ENCODE measurements at regions not wholly inside any gene's neighbourhood (a gene's known extent, or its start where the extent isn't known, plus 50 kb on each side); places are given as distances from the start of the nearest gene placed in this dataset.

GRCh38 chr18:10124071-10124470, 210.3 kb downstream of the VAPA start:
- Histone ChIP-seq H3K36me3 (no peaks in the 10 kb centered on the region), H3K27me3 (no peaks in the 10 kb centered on the region), H3K4me3 (no peak overlapping the region), H3K27ac (no peak overlapping the region), H3K9me3 (no peaks in the 10 kb centered on the region), H3K4me1 (ENCODE audit: insufficient read depth) (peaks cover 7% of the 10 kb centered on the region)
- TF ChIP-seq POLR2A (IDR thresholded peaks at IDR 0.05) (no peak), EP300 (IDR thresholded peaks at IDR 0.05) (no peak)
- TF ChIP-seq, protein P1, sequence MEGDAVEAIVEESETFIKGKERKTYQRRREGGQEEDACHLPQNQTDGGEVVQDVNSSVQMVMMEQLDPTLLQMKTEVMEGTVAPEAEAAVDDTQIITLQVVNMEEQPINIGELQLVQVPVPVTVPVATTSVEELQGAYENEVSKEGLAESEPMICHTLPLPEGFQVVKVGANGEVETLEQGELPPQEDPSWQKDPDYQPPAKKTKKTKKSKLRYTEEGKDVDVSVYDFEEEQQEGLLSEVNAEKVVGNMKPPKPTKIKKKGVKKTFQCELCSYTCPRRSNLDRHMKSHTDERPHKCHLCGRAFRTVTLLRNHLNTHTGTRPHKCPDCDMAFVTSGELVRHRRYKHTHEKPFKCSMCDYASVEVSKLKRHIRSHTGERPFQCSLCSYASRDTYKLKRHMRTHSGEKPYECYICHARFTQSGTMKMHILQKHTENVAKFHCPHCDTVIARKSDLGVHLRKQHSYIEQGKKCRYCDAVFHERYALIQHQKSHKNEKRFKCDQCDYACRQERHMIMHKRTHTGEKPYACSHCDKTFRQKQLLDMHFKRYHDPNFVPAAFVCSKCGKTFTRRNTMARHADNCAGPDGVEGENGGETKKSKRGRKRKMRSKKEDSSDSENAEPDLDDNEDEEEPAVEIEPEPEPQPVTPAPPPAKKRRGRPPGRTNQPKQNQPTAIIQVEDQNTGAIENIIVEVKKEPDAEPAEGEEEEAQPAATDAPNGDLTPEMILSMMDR (IDR thresholded peaks at IDR 0.05) = no peak
- intact Hi-C loops (cut with DNase I) = no loop called here
- no peak for DNase-seq
- WGBS, 3 donors = 95 to 96% (median 95%) methylated on average over 9 of the region's 9 CpGs

GRCh38 chr18:10124557-10124956, 210.7 kb downstream of the VAPA start:
- no peak for DNase-seq
- intact Hi-C loops (cut with DNase I) = no loop called here
- 73 to 100% (median 86%) methylated on average over 4 of the region's 4 CpGs for WGBS, 3 donors

GRCh38 chr18:10124967-10125366, 211.2 kb downstream of the VAPA start:
- intact Hi-C loops (cut with DNase I) = no loop called here

More at GRCh38 chr18:10124557-10124956, 210.7 kb downstream of the VAPA start:
- H3K4me1 ChIP-seq (ENCODE audit: insufficient read depth) = peaks cover 7% of the 10 kb centered on the region
- TF ChIP-seq, protein P1 (IDR thresholded peaks at IDR 0.05) = no peak
- no peak for TF ChIP-seq POLR2A (IDR thresholded peaks at IDR 0.05)
- TF ChIP-seq EP300 (IDR thresholded peaks at IDR 0.05) = no peak
- H3K36me3 ChIP-seq = no peaks in the 10 kb centered on the region
- no peaks in the 10 kb centered on the region for H3K27me3 ChIP-seq
- H3K4me3 ChIP-seq = no peak overlapping the region
- no peaks in the 10 kb centered on the region for H3K9me3 ChIP-seq
- no peak overlapping the region for H3K27ac ChIP-seq

DNA sequence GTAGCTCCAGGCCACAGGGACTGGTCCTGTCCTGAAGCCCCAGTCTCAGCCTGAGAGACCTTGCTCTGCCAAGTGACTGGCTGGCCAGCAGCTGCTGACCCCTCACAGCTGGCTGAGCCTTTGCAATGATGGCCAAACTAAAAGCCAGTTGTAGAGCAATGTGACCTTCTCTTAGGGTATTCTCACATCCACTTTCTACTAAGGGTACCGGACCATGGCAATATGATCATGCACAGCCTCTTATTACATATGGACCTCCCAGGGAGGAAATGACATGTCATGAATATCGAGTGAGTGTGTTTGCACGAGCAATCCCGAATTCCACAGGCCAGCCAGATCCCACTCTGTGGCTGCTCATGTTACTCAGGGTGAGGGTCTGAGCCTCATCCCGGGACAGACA, 213.9 kb downstream of the VAPA start:
- 67 to 80% (median 79%) methylated on average over 5 of the region's 5 CpGs for WGBS, 3 donors
- H3K9me3 ChIP-seq = no peaks in the 10 kb centered on the region
- intact Hi-C loops (cut with DNase I) = no loop called here
- H3K4me3 ChIP-seq = no peak overlapping the region
- DNase-seq = no peak
- H3K27ac ChIP-seq = no peak overlapping the region
- no peaks in the 10 kb centered on the region for H3K27me3 ChIP-seq
- H3K4me1 ChIP-seq (ENCODE audit: insufficient read depth) = peaks cover 10% of the 10 kb centered on the region
- TF ChIP-seq, protein P1 (IDR thresholded peaks at IDR 0.05) = no peak
- no peak for TF ChIP-seq POLR2A (IDR thresholded peaks at IDR 0.05)
- H3K36me3 ChIP-seq = no peaks in the 10 kb centered on the region

More at GRCh38 chr18:10124967-10125366, 211.2 kb downstream of the VAPA start:
- no peak overlapping the region for H3K27ac ChIP-seq
- peaks cover 7% of the 10 kb centered on the region for H3K4me1 ChIP-seq (ENCODE audit: insufficient read depth)
- TF ChIP-seq EP300 (IDR thresholded peaks at IDR 0.05) (no peak), POLR2A (IDR thresholded peaks at IDR 0.05) (no peak)
- TF ChIP-seq, protein P1 (IDR thresholded peaks at IDR 0.05) = no peak
- no peaks in the 10 kb centered on the region for H3K27me3 ChIP-seq
- 36 to 48% (median 46%) methylated on average over 3 of the region's 3 CpGs for WGBS, 3 donors
- H3K4me3 ChIP-seq = no peak overlapping the region
- H3K9me3 ChIP-seq = no peaks in the 10 kb centered on the region
- no peak for DNase-seq
- H3K36me3 ChIP-seq = no peaks in the 10 kb centered on the region

Data from ovary (tissue), 7 donors.